ENCODE measurements at regions not wholly inside any gene's neighbourhood (a gene's known extent, or its start where the extent isn't known, plus 50 kb on each side); places are given as distances from the start of the nearest gene placed in this dataset.

DNA sequence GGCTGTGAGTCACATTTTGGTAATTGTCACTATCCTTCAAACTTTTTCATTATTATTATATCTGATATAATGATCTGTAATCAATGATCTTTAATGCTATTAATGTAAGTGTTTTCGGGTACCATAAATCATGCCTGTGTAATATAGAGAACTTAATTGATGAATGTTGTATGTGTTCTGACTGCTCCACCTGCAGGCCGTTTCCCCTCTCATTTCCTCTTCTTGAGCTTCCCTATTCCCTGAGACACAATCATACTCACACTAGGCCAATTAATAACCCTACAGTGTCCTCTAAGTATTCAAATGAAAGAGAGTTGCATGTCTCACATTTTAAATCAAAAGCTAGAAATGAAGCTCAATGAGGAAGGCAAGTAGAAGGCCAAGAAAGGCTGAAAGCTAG is 420.9 kb upstream of the SGCD start:
- Histone ChIP-seq H3K4me3 (replicated peaks in 1 of 3; ENCODE audit: insufficient read depth in 1 of 3, low read depth in 1 of 3, low read length in 3 of 3) (no peak overlapping the region), H4K20me1 (replicated peaks; ENCODE audit: control insufficient read depth, extremely low read depth, insufficient read depth, low read length) (no peaks in the 10 kb centered on the region), H3K27me3 (ENCODE audit: control insufficient read depth in 2 of 2, insufficient read depth in 2 of 2, low read length in 2 of 2) (no peaks in the 10 kb centered on the region), H2AFZ (ENCODE audit: low read depth, low read length) (no peak overlapping the region), H3K4me1 (ENCODE audit: control insufficient read depth, extremely low read depth, insufficient read depth, low read length) (no peaks in the 10 kb centered on the region), H3K79me2 (ENCODE audit: control insufficient read depth, insufficient read depth, low read length) (no peaks in the 10 kb centered on the region), H3K9me3 (replicated peaks; ENCODE audit: control insufficient read depth, insufficient read depth, low read length) (peaks cover 2% of the 10 kb centered on the region), H3K9me1 (replicated peaks; ENCODE audit: control insufficient read depth, extremely low read depth, insufficient read depth, low read length) (no peaks in the 10 kb centered on the region), H3K27ac (ENCODE audit: insufficient read depth, low read depth, low read length) (no peak overlapping the region), H3K9ac (replicated peaks; ENCODE audit: extremely low read depth, insufficient read depth, low read length) (no peak overlapping the region), H3K36me3 (ENCODE audit: control insufficient read depth in 2 of 2, extremely low read depth in 1 of 2, insufficient read depth in 2 of 2, low read length in 2 of 2) (no peaks in the 10 kb centered on the region), H3K4me2 (ENCODE audit: insufficient read depth, low read length) (no peak overlapping the region)
- TF ChIP-seq POLR2AphosphoS5 (IDR thresholded peaks at IDR 0.05; ENCODE audit: insufficient read depth, low read depth, low read length), result no peak
- no peak for TF ChIP-seq MYC (IDR thresholded peaks at IDR 0.05; ENCODE audit: low read depth, low read length)
- TF ChIP-seq GATA2 (IDR thresholded peaks at IDR 0.05; ENCODE audit: insufficient read depth, insufficient read length, low read depth, low read length), result no peak
- no peak for TF ChIP-seq EZH2 (IDR thresholded peaks at IDR 0.05; ENCODE audit: borderline replicate concordance, low read depth, low read length, severe bottlenecking)
- no peak for TF ChIP-seq MAX (IDR thresholded peaks at IDR 0.05; ENCODE audit: insufficient read depth, insufficient read length)
- TF ChIP-seq FOS (IDR thresholded peaks at IDR 0.05; ENCODE audit: borderline replicate concordance, insufficient read depth, low read length), result no peak
- TF ChIP-seq, protein P1, sequence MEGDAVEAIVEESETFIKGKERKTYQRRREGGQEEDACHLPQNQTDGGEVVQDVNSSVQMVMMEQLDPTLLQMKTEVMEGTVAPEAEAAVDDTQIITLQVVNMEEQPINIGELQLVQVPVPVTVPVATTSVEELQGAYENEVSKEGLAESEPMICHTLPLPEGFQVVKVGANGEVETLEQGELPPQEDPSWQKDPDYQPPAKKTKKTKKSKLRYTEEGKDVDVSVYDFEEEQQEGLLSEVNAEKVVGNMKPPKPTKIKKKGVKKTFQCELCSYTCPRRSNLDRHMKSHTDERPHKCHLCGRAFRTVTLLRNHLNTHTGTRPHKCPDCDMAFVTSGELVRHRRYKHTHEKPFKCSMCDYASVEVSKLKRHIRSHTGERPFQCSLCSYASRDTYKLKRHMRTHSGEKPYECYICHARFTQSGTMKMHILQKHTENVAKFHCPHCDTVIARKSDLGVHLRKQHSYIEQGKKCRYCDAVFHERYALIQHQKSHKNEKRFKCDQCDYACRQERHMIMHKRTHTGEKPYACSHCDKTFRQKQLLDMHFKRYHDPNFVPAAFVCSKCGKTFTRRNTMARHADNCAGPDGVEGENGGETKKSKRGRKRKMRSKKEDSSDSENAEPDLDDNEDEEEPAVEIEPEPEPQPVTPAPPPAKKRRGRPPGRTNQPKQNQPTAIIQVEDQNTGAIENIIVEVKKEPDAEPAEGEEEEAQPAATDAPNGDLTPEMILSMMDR (IDR thresholded peaks at IDR 0.05; ENCODE audit: extremely low read depth in 1 of 2, insufficient read depth in 1 of 2, low read depth in 1 of 2, low read length in 2 of 2), result no peak
- no peak for TF ChIP-seq POLR2A (IDR thresholded peaks at IDR 0.05; ENCODE audit: low read depth, low read length)
- TF ChIP-seq JUN (IDR thresholded peaks at IDR 0.05; ENCODE audit: borderline replicate concordance, insufficient read depth, insufficient read length, low read depth), result no peak
- CTCF ChIA-PET, result no interaction called here
- FAIRE-seq (no peak), DNase-seq (ENCODE audit: low read depth, low spot score) (no peak)
- intact Hi-C loops (cut with micrococcal nuclease) (no loop called here), dilution Hi-C loops (cut with MboI; ENCODE audit: extremely low pct_ligation_motif_present, low sequenced_read_pairs) (no loop called here)
- no TSS peak for BruUV-seq (replicated peaks)
- POLR2A ChIA-PET, result no interaction called here

Measured in endothelial cell of umbilical vein (primary cell).